ENCODE measurements at regions not wholly inside any gene's neighbourhood (a gene's known extent, or its start where the extent isn't known, plus 50 kb on each side); places are given as distances from the start of the nearest gene placed in this dataset.
A peak's percentile ranks its signal among the peaks of the same experiment; 100 is the strongest.
"Not testable (repeated sequence)": the region's sequence is repeated elsewhere in the genome, so short reads cannot be mapped to it uniquely, and the experiment has no call there.

DNA sequence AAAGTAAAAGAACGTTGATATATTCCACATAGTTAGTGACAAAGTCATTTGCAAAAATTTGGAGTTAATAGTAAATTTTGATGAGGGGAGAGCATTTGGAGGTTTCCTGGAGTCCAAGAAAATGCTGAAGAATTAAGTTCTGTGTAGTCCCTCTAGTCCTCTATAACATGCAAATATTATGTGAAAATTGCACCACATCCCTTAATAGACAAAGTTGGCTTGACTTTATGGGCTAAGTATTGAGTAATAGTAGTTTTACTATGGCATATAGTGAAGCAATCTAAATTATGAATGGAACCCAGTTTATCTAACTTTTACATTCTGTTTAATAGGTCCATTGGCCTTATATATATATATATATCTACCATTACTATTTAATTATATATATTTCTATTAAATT lies 66.4 kb upstream of the DCN start:
- peaks cover 20% of the 10 kb centered on the region for H3K36me3 Mint-ChIP-seq
- peaks cover 16% of the 10 kb centered on the region for H3K4me1 Mint-ChIP-seq
- DNase-seq (ENCODE audit: low spot score in 2 of 2, unreplicated experiment in 2 of 2): no peak
- peaks cover 31% of the 10 kb centered on the region for H3K9me3 Mint-ChIP-seq
- H3K4me3 Mint-ChIP-seq: no peak overlapping the region
- no peak overlapping the region for H3K27ac Mint-ChIP-seq
- H3K27me3 Mint-ChIP-seq (ENCODE audit: low read depth): no peaks in the 10 kb centered on the region
- TF ChIP-seq, protein P1, sequence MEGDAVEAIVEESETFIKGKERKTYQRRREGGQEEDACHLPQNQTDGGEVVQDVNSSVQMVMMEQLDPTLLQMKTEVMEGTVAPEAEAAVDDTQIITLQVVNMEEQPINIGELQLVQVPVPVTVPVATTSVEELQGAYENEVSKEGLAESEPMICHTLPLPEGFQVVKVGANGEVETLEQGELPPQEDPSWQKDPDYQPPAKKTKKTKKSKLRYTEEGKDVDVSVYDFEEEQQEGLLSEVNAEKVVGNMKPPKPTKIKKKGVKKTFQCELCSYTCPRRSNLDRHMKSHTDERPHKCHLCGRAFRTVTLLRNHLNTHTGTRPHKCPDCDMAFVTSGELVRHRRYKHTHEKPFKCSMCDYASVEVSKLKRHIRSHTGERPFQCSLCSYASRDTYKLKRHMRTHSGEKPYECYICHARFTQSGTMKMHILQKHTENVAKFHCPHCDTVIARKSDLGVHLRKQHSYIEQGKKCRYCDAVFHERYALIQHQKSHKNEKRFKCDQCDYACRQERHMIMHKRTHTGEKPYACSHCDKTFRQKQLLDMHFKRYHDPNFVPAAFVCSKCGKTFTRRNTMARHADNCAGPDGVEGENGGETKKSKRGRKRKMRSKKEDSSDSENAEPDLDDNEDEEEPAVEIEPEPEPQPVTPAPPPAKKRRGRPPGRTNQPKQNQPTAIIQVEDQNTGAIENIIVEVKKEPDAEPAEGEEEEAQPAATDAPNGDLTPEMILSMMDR (IDR thresholded peaks at IDR 0.05; ENCODE audit: unreplicated experiment): no peak

DNA sequence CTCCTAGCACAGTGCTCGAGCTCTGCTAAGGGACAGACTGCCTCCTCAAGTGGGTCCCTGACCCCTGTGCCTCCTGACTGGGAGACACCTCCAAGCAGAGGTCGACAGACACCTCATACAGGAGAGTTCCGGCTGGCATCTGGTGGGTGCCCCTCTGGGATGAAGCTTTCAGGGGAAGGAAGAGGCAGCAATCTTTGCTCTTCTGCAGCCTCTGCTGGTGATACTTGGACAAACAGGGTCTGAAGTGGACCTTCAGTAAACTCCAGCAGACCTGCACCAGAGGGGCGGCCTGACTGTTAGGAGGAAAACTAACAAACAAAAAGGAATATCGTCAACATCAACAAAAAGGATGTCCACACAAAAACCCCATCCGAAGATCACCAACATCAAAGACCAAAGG lies 60.6 kb upstream of the DCN start:
- not testable (repeated sequence) for DNase-seq (ENCODE audit: low spot score in 2 of 2, unreplicated experiment in 2 of 2); H3K27me3 Mint-ChIP-seq (ENCODE audit: low read depth); H3K4me3 Mint-ChIP-seq; H3K27ac Mint-ChIP-seq
- Mint-ChIP-seq H3K4me1 (peaks cover 21% of the 10 kb centered on the region), H3K36me3 (peaks cover 27% of the 10 kb centered on the region), H3K9me3 (peaks cover 36% of the 10 kb centered on the region)

DNA sequence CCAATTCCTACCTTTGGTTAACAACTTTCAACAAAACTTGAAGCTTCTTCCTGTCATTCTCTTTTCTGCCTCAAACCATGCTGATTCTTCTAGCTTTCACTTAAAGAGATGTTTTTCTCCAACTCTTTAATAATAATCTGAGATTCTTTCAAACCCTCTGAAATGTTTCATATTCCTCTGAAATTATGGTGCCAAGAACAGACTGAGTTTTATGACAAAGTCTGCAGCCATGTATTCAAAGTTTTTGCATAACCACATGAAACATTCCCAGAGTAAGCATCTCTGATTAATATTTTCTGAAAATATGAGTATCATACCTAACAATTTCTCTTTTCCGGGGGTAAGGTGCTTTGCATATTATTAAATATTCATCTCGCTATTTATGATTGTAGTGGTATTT lies 59.1 kb upstream of the DCN start:
- TF ChIP-seq, protein P1 (IDR thresholded peaks at IDR 0.05; ENCODE audit: unreplicated experiment): no peak
- H3K4me3 Mint-ChIP-seq: no peak overlapping the region

DNA sequence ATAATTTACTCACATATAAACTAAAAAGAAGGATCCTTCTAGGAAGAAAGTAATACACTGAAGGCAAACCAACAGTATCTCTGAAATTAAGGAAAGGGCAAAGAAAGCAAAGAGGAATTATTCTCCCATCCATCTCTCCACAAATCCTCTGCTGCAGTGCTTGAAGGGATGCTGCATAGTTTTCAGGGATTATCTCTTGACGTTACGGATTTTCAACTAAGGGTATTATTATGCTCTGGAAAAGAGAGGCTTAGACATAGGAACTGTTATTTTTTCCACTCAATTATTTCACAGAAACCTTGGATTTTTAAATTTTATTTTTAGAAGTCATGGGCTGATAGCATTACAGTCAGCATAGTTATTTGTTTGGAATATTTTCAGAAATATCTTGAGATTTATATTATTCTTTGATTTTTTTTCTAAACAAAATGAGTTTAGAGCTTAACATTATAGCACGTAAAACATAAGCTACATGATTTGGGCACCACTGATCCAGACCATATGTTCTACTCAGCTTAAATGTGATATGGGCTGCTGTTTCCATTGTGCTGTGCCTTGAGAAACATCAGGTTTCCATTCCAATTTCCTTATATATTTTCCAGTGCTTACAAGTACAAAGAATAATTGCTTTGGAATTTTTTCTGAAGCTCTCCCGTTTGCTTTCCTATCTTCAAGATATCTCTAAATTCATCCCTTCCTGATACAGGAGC lies 57.9 kb upstream of the DCN start:
- no peak for DNase-seq (ENCODE audit: low spot score in 2 of 2, unreplicated experiment in 2 of 2)
- no peak overlapping the region for H3K4me3 Mint-ChIP-seq
- H3K4me1 Mint-ChIP-seq: peaks cover 21% of the 10 kb centered on the region
- peak overlapping the region; percentile 87 for H3K27ac Mint-ChIP-seq
- TF ChIP-seq, protein P1 (IDR thresholded peaks at IDR 0.05; ENCODE audit: unreplicated experiment): no peak
- H3K27me3 Mint-ChIP-seq (ENCODE audit: low read depth): no peaks in the 10 kb centered on the region
- peaks cover 21% of the 10 kb centered on the region for H3K36me3 Mint-ChIP-seq
- peaks cover 27% of the 10 kb centered on the region for H3K9me3 Mint-ChIP-seq

More for the DNA sequence above, 59.1 kb upstream of the DCN start:
- Mint-ChIP-seq H3K4me1 (peaks cover 21% of the 10 kb centered on the region), H3K27ac (peak overlapping the region; percentile 41), H3K9me3 (peaks cover 38% of the 10 kb centered on the region), H3K27me3 (ENCODE audit: low read depth) (no peaks in the 10 kb centered on the region), H3K36me3 (peaks cover 22% of the 10 kb centered on the region)
- DNase-seq (ENCODE audit: low spot score in 2 of 2, unreplicated experiment in 2 of 2): no peak

DNA sequence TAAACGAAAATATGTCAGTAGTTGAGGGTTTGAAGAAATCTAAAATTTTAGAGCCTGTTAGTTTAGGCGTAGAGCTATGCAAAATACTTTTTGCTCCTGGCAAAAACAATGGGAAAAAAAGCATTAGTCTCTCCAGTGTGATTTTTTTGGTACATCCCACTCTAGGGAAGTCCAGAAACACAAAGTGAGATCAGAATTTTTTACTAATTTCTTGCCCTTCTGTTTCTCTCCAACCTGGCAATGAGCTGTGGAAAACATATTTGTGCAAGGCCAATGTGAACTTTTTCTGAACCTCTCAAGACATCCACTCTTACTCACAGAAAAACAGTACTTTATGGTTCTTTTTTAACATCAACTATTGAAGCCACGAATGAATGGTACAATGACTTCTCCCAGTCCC lies 56.9 kb upstream of the DCN start:
- Mint-ChIP-seq H3K27ac (peak overlapping the region; percentile 65), H3K9me3 (peaks cover 18% of the 10 kb centered on the region), H3K36me3 (peaks cover 14% of the 10 kb centered on the region), H3K27me3 (ENCODE audit: low read depth) (no peaks in the 10 kb centered on the region), H3K4me1 (peaks cover 21% of the 10 kb centered on the region), H3K4me3 (no peak overlapping the region)
- DNase-seq (ENCODE audit: low spot score in 2 of 2, unreplicated experiment in 2 of 2): no peak
- TF ChIP-seq, protein P1 (IDR thresholded peaks at IDR 0.05; ENCODE audit: unreplicated experiment): no peak

All from mesothelial cell of epicardium (in vitro differentiated cells).